SK-N-SH (cell line): ENCODE measurements at regions not wholly inside any gene's neighbourhood (a gene's known extent, or its start where the extent isn't known, plus 50 kb on each side); places are given as distances from the start of the nearest gene placed in this dataset.

ENCODE experiments used
- CTCF ChIA-PET: fragments of 300-600, 350-600 bp; formaldehyde crosslinking; extraction: SDS; loops from one replicate; lab custom pipeline; 2021; lab: Yijun Ruan, JAX
- POLR2A ChIA-PET: fragments of 350-600 bp; sonication (Branson Sonifier 250); formaldehyde crosslinking; extraction: SDS; loops from one replicate; lab custom pipeline; 2020; ENCODE audit warnings: antibody characterized with exemption, inconsistent platforms; lab: Yijun Ruan, JAX
- DNase-seq: peaks from one replicate; pipeline ENCODE4 v3.0.0; 2012
- H2AFZ ChIP-seq: fragments of 200-600 bp; sonication (generic); 2 replicates; pipeline ENCODE4 v1.8.1; 2016; ENCODE audit warnings: antibody characterized with exemption, mild to moderate bottlenecking, low read depth
- H3F3A ChIP-seq: fragments of 200-600 bp; sonication (generic); replicated peaks from 2 replicates; pipeline ENCODE3; 2016; ENCODE audit warnings: antibody characterized with exemption, mild to moderate bottlenecking; ENCODE audit not compliant: insufficient read depth
- H3K27ac ChIP-seq, 2 experiments: fragments of 200-500 bp in 1 of 2; fragments of 200-600 bp in 1 of 2; sonication (Bioruptor generic) in 1 of 2; sonication (generic), shearing (Covaris generic) in 1 of 2; 2 replicates each; pipeline versions ENCODE4 v1.5.1 to v1.6.1; 2014 to 2016; ENCODE audit warnings: low read depth in 2 of 2, inconsistent platforms in 1 of 2, low read length in 1 of 2, mild to moderate bottlenecking in 1 of 2, mixed read lengths in 1 of 2
- H3K27me3 ChIP-seq: fragments of 200-600 bp; sonication (generic), shearing (Covaris generic); 2 replicates; pipeline ENCODE4 v1.6.1; 2016; ENCODE audit warnings: mixed run types; ENCODE audit not compliant: insufficient read depth
- H3K36me3 ChIP-seq, 2 experiments: fragments of 200-500 bp in 1 of 2; fragments of 200-600 bp in 1 of 2; sonication (Bioruptor generic) in 1 of 2; sonication (generic) in 1 of 2; replicated peaks in 1 of 2; 2 replicates each; pipeline versions ENCODE3 to v1.5.1; 2014 to 2016; ENCODE audit warnings: low read length in 1 of 2, mild to moderate bottlenecking in 1 of 2; ENCODE audit not compliant: insufficient read depth in 2 of 2, control insufficient read depth in 1 of 2
- H3K4me1 ChIP-seq, 2 experiments: fragments of 200-500 bp in 1 of 2; fragments of 200-600 bp in 1 of 2; sonication (Bioruptor generic) in 1 of 2; sonication (generic), shearing (Covaris generic) in 1 of 2; 2 replicates each; pipeline versions ENCODE4 v1.5.1 to v1.6.1; 2014 to 2016; ENCODE audit warnings: low read depth in 1 of 2, low read length in 1 of 2, mixed run types in 1 of 2; ENCODE audit not compliant: insufficient read depth in 2 of 2, control insufficient read depth in 1 of 2
- H3K4me2 ChIP-seq: fragments of 200-600 bp; sonication (generic), shearing (Covaris generic); 2 replicates; pipeline ENCODE4 v1.6.1; 2017; ENCODE audit warnings: mixed run types
- H3K4me3 ChIP-seq, 2 experiments: fragments of 200-500 bp in 1 of 2; fragments of 200-600 bp in 1 of 2; sonication (Bioruptor generic) in 1 of 2; sonication (generic), shearing (Covaris generic) in 1 of 2; 2 replicates each; pipeline versions ENCODE4 v1.5.1 to v1.8.1; 2014 to 2016; ENCODE audit warnings: low read depth in 2 of 2, inconsistent platforms in 1 of 2, low read length in 1 of 2, mild to moderate bottlenecking in 1 of 2, mixed read lengths in 1 of 2, moderate library complexity in 1 of 2
- H3K79me2 ChIP-seq: fragments of 200-600 bp; sonication (generic); 2 replicates; pipeline ENCODE4 v1.8.1; 2017; ENCODE audit warnings: mild to moderate bottlenecking; ENCODE audit not compliant: insufficient read depth
- H3K9ac ChIP-seq: fragments of 200-600 bp; sonication (generic); 2 replicates; pipeline ENCODE4 v1.6.1; 2017; ENCODE audit warnings: mixed run types
- H3K9me2 ChIP-seq: fragments of 200-600 bp; sonication (generic); 2 replicates; pipeline ENCODE4 v1.6.1; 2017; ENCODE audit warnings: mixed run types
- H3K9me3 ChIP-seq: fragments of 200-600 bp; sonication (generic); 2 replicates; pipeline ENCODE4 v1.6.1; 2017; ENCODE audit warnings: mixed run types, mild to moderate bottlenecking, moderate library complexity
- H4K20me1 ChIP-seq: fragments of 200-600 bp; sonication (generic); 2 replicates; pipeline ENCODE4 v1.6.1; 2017; ENCODE audit warnings: mild to moderate bottlenecking, mixed run types; ENCODE audit not compliant: insufficient read depth
- CHD2 ChIP-seq: fragments of 150-350 bp; IDR thresholded peaks from 2 replicates; pipeline ENCODE4 v1.6.1; 2018; ENCODE audit warnings: low read length; ENCODE audit not compliant: partially characterized antibody
- FOSL2 ChIP-seq: IDR thresholded peaks from 2 replicates; pipeline ENCODE4 v1.4.0; 2012; ENCODE audit warnings: low read depth, mild to moderate bottlenecking, moderate library complexity, borderline replicate concordance
- GABPA ChIP-seq: IDR thresholded peaks from 2 replicates; pipeline ENCODE4 v1.4.0; 2012; ENCODE audit warnings: low read depth, mild to moderate bottlenecking
- GATA2 ChIP-seq: sonication (generic); formaldehyde crosslinking; IDR thresholded peaks from 2 replicates; pipeline ENCODE4 v1.5.0; 2020; ENCODE audit warnings: mild to moderate bottlenecking, missing genetic modification reagents
- IRF3 ChIP-seq: fragments of 150-350 bp; IDR thresholded peaks from 2 replicates; pipeline ENCODE4 v1.6.1; 2016; ENCODE audit warnings: mild to moderate bottlenecking, low read depth, low read length
- MXI1 ChIP-seq: IDR thresholded peaks from 2 replicates; pipeline ENCODE4 v1.6.1; 2012; ENCODE audit warnings: mild to moderate bottlenecking, low read depth, low read length, improper control_type of control experiment
- SIN3A ChIP-seq: IDR thresholded peaks from 2 replicates; pipeline ENCODE4 v1.6.1; 2012; ENCODE audit warnings: low read depth, mild to moderate bottlenecking, low read length, moderate library complexity, borderline replicate concordance
- YY1 ChIP-seq: IDR thresholded peaks from 2 replicates; pipeline ENCODE4 v1.4.0; 2012; ENCODE audit warnings: low read depth, mild to moderate bottlenecking
- WGBS: methylation state at CpG from one replicate; pipeline ENCODE4 v1.1.6; 2017; ENCODE audit warnings: low lambda C conversion rate; 5-methylcytosine and 5-hydroxymethylcytosine counted together

DNA sequence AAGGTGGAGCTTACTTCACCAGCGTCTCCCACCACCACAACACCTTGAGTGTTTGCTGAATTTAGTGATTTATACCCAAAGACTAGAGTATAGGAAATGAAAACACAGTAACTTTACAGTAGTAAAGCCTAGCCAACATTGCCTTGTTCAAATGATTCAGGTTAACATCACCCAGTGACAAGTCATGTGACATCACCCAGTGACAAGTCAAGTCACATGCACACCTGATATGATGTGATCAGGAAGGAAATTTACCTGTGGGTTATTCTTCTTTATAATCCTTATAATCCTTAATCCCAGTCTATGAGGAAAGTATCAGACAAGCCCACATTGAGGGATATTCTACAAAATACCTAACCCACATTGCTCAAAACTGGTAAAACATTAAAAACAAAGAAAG lies 545.6 kb upstream of the MEF2C start:
- H3K4me1 ChIP-seq: no peaks in the 10 kb centered on the region
- TF ChIP-seq GABPA: no peak
- TF ChIP-seq MXI1: no peak
- TF ChIP-seq IRF3: no peak
- H3K9me2 ChIP-seq: no peaks in the 10 kb centered on the region
- no peak overlapping the region for H2AFZ ChIP-seq
- H4K20me1 ChIP-seq: no peaks in the 10 kb centered on the region
- H3K27me3 ChIP-seq: no peaks in the 10 kb centered on the region
- no peaks in the 10 kb centered on the region for H3K36me3 ChIP-seq
- H3K9me3 ChIP-seq: no peaks in the 10 kb centered on the region
- no peaks in the 10 kb centered on the region for H3F3A ChIP-seq
- ChIA-PET CTCF (no interaction called here), POLR2A (no interaction called here)
- DNase-seq: no peak
- WGBS: 63% methylated on average over 1 of the region's 1 CpG
- no peak overlapping the region for H3K4me3 ChIP-seq
- H3K4me2 ChIP-seq: no peak overlapping the region
- H3K79me2 ChIP-seq: no peaks in the 10 kb centered on the region
- H3K9ac ChIP-seq: no peak overlapping the region
- no peak overlapping the region for H3K27ac ChIP-seq

GRCh38 chr5:89425062-89425461 lies 542.1 kb upstream of the MEF2C start:
- Histone ChIP-seq H3K4me2 (no peak overlapping the region), H3K4me3 (no peak overlapping the region), H2AFZ (no peak overlapping the region), H3K9ac (no peak overlapping the region), H3K9me2 (no peaks in the 10 kb centered on the region)
- POLR2A ChIA-PET: no interaction called here
- TF ChIP-seq GATA2 (CRISPR knock-in tag) (no peak), CHD2 (no peak), IRF3 (no peak), SIN3A (no peak), YY1 (no peak)
- TF ChIP-seq, all 33 proteins: peak for 0
- Histone ChIP-seq H3K79me2 (no peaks in the 10 kb centered on the region), H4K20me1 (no peaks in the 10 kb centered on the region), H3K27me3 (no peaks in the 10 kb centered on the region), H3F3A (no peaks in the 10 kb centered on the region), H3K4me1 (no peaks in the 10 kb centered on the region), H3K36me3 (no peaks in the 10 kb centered on the region), H3K27ac (no peak overlapping the region), H3K9me3 (no peaks in the 10 kb centered on the region)
- CTCF ChIA-PET: no interaction called here
- 51% methylated on average over 3 of the region's 3 CpGs for WGBS
- DNase-seq: no peak

- no peak overlapping the region; the same call in 1 of the 2 replicates for H2AFZ ChIP-seq
- no peaks in the 10 kb centered on the region for H4K20me1 ChIP-seq
- no peak for DNase-seq
- TF ChIP-seq GATA2 (CRISPR knock-in tag): no peak
- TF ChIP-seq FOSL2: peak; percentile 18; the same call in 1 of the 2 replicates
- POLR2A ChIA-PET: no interaction called here
- H3K27ac ChIP-seq: peak overlapping the region in 1 of 2 experiments; percentile 9; a peak in 1 of 4 replicates
- no peak overlapping the region for H3K4me2 ChIP-seq
- no peaks in the 10 kb centered on the region for H3K27me3 ChIP-seq
- H3F3A ChIP-seq: no peaks in the 10 kb centered on the region
- 3% methylated on average over 1 of the region's 1 CpG for WGBS
- no peaks in the 10 kb centered on the region for H3K4me1 ChIP-seq
- H3K9me2 ChIP-seq: no peaks in the 10 kb centered on the region
- H3K9ac ChIP-seq: no peak overlapping the region
- H3K4me3 ChIP-seq: no peak overlapping the region
- H3K9me3 ChIP-seq: no peaks in the 10 kb centered on the region
- no peaks in the 10 kb centered on the region for H3K79me2 ChIP-seq
- CTCF ChIA-PET: no interaction called here
- H3K36me3 ChIP-seq: no peaks in the 10 kb centered on the region
Measured at GRCh38 chr5:89421035-89421434, 538.1 kb upstream of the MEF2C start.
